NB4 (cell line): ENCODE measurements at regions not wholly inside any gene's neighbourhood (a gene's known extent, or its start where the extent isn't known, plus 50 kb on each side); places are given as distances from the start of the nearest gene placed in this dataset.

Experiments
- CTCF ChIP-seq: IDR thresholded peaks from one replicate; pipeline ENCODE4 v1.5.1; 2012; ENCODE audit warnings: low read depth, low read length
- MAX ChIP-seq: IDR thresholded peaks from 2 replicates; pipeline ENCODE4 v1.6.1; 2011; ENCODE audit warnings: low read depth, low read length
- MYC ChIP-seq: IDR thresholded peaks from 2 replicates; pipeline ENCODE4 v1.6.1; 2011; ENCODE audit warnings: low read depth, low read length
- POLR2A ChIP-seq: IDR thresholded peaks from 2 replicates; pipeline ENCODE4 v1.6.1; 2011; ENCODE audit warnings: mild to moderate bottlenecking; ENCODE audit not compliant: insufficient read length; ENCODE audit errors: extremely low read depth

DNA sequence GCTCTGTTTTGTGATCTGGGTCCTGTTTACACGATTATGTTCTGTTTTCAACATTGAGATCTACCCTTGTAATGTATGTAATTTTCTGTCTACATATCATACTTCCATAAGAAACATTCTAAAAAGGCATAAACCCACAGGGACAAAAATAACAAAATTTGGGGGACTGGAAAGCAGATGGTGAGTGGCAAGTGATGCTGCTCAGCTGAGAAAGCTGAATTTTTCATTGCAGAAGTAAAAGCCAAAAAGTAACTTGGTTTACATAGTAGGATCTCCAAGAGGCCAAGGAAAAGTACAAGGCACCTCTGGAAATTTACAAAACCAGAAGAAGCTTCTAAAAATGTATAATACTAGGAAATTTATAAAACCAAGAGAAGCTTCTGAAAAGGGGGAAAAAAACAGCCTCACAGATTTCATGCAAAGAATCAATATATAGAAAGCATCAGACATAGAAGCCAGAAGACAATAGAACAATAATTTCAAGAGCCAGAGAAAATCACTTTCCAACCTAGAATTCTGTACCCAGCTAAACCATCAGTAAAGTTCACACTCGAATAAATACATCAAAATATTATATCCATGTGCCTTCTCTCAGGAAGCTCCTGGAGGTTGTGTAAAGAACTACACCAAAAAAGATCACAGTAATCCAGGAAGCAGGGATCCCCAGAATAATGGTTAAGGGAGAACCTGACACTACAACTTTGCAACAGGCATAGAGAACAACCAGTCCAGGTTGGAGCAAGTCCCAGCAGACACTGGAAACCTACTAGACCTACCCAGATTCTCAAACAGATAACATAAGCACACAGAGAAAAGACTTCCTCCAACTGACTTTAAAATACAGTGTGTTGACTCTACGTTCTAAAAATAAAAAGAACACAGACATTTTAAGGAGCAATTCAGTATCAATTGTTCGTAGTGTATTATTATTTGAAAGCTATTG is 401.7 kb upstream of the HS6ST1 start:
- TF ChIP-seq POLR2A (no peak), MAX (no peak), CTCF (no peak), MYC (no peak)
